ENCODE measurements at regions not wholly inside any gene's neighbourhood (a gene's known extent, or its start where the extent isn't known, plus 50 kb on each side); places are given as distances from the start of the nearest gene placed in this dataset.

DNA sequence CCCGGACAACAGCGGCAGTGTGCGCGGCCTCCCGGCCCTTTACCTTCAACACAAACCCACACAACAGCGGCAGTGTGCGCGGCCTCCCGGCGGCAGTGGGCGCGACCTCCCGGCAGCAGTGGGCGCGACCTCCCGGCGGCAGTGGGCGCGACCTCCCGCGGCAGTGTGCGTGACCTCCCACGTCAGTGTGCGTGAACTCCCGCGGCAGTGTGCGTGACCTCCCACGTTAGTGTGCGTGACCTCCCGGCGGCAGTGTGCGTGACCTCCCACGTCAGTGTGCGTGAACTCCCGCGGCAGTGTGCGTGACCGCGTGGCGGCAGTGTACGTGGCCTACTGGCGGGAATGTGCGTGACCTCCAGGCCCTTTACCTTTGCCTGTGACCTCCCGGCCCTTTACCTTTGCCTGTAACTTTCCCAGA, 576.6 kb upstream of the FRG1 start:
- TF ChIP-seq FOXP2 (optimal IDR thresholded peaks at IDR 0.05; ENCODE audit: borderline replicate concordance, extremely low read depth, extremely low read length, insufficient read depth) (no peak), TAF1 (IDR thresholded peaks at IDR 0.05; ENCODE audit: borderline replicate concordance, insufficient read depth, low read length) (no peak), POLR2AphosphoS5 (IDR thresholded peaks at IDR 0.05; ENCODE audit: low read depth, low read length) (no peak), SIN3A (IDR thresholded peaks at IDR 0.05; ENCODE audit: borderline replicate concordance, insufficient read depth, low read length) (no peak), REST (IDR thresholded peaks at IDR 0.05; ENCODE audit: insufficient read depth in 1 of 2, low read depth in 2 of 2, low read length in 2 of 2) (no peak)

- TF ChIP-seq SIN3A (IDR thresholded peaks at IDR 0.05; ENCODE audit: borderline replicate concordance, insufficient read depth, low read length) (no peak), REST (IDR thresholded peaks at IDR 0.05; ENCODE audit: insufficient read depth in 1 of 2, low read depth in 2 of 2, low read length in 2 of 2) (no peak), POLR2AphosphoS5 (IDR thresholded peaks at IDR 0.05; ENCODE audit: low read depth, low read length) (no peak), TAF1 (IDR thresholded peaks at IDR 0.05; ENCODE audit: borderline replicate concordance, insufficient read depth, low read length) (no peak), FOXP2 (optimal IDR thresholded peaks at IDR 0.05; ENCODE audit: borderline replicate concordance, extremely low read depth, extremely low read length, insufficient read depth) (no peak)
Observed at GRCh38 chr4:189365451-189365850, 575.2 kb upstream of the FRG1 start.

GRCh38 chr4:189367832-189368231, 572.8 kb upstream of the FRG1 start:
- TF ChIP-seq REST (IDR thresholded peaks at IDR 0.05; ENCODE audit: insufficient read depth in 1 of 2, low read depth in 2 of 2, low read length in 2 of 2): no peak
- no peak for TF ChIP-seq SIN3A (IDR thresholded peaks at IDR 0.05; ENCODE audit: borderline replicate concordance, insufficient read depth, low read length)
- no peak for TF ChIP-seq TAF1 (IDR thresholded peaks at IDR 0.05; ENCODE audit: borderline replicate concordance, insufficient read depth, low read length)
- no peak for TF ChIP-seq POLR2AphosphoS5 (IDR thresholded peaks at IDR 0.05; ENCODE audit: low read depth, low read length)
- TF ChIP-seq FOXP2 (optimal IDR thresholded peaks at IDR 0.05; ENCODE audit: borderline replicate concordance, extremely low read depth, extremely low read length, insufficient read depth): no peak

- TF ChIP-seq SIN3A (IDR thresholded peaks at IDR 0.05; ENCODE audit: borderline replicate concordance, insufficient read depth, low read length): no peak
- no peak for TF ChIP-seq FOXP2 (optimal IDR thresholded peaks at IDR 0.05; ENCODE audit: borderline replicate concordance, extremely low read depth, extremely low read length, insufficient read depth)
- TF ChIP-seq TAF1 (IDR thresholded peaks at IDR 0.05; ENCODE audit: borderline replicate concordance, insufficient read depth, low read length): no peak
- no peak for TF ChIP-seq POLR2AphosphoS5 (IDR thresholded peaks at IDR 0.05; ENCODE audit: low read depth, low read length)
- no peak for TF ChIP-seq REST (IDR thresholded peaks at IDR 0.05; ENCODE audit: insufficient read depth in 1 of 2, low read depth in 2 of 2, low read length in 2 of 2)
Observed at GRCh38 chr4:189374176-189374575, 566.5 kb upstream of the FRG1 start.

DNA sequence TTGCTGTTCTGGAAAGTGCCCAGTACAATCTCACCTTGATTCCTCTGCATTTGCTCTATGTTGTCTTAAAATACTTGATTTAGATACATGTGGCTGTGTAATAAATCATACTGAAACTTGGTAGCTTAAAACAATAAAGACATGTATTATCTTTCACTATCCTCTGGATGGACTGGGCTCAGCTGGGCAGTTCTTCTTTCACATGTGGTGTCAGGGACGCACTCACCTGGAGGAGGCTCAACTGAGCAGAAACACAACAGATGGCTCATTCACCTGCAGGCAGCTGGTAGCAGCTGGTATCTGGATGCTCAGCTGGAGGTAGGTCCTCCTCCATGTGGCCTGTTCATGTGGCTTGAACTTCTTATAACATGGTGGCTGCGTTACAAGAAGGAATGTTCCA, 563.8 kb upstream of the FRG1 start:
- TF ChIP-seq FOXP2 (optimal IDR thresholded peaks at IDR 0.05; ENCODE audit: borderline replicate concordance, extremely low read depth, extremely low read length, insufficient read depth) (no peak), TAF1 (IDR thresholded peaks at IDR 0.05; ENCODE audit: borderline replicate concordance, insufficient read depth, low read length) (no peak), SIN3A (IDR thresholded peaks at IDR 0.05; ENCODE audit: borderline replicate concordance, insufficient read depth, low read length) (no peak), POLR2AphosphoS5 (IDR thresholded peaks at IDR 0.05; ENCODE audit: low read depth, low read length) (no peak), REST (IDR thresholded peaks at IDR 0.05; ENCODE audit: insufficient read depth in 1 of 2, low read depth in 2 of 2, low read length in 2 of 2) (no peak)
